ENCODE measurements at regions not wholly inside any gene's neighbourhood (a gene's known extent, or its start where the extent isn't known, plus 50 kb on each side); places are given as distances from the start of the nearest gene placed in this dataset.

DNA sequence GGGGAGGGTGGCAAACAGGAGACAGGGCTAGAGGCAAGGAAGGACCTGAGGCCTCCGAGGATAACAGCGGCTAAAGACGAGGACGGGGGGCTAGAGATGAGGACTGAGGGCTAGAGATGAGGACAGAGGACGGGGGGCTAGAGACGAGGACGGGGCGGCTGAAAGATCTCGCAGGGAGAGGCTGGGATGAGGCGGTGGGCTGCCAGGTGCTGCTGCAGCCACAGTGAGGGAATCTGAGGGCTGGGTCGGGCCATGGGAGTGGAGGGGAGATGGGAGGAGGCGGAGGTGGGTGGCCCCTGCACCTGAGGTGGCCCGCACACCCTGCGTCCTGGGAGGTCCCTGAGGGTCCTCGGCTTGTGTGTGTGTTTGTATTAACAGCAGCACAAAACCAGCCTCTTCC is 350.2 kb upstream of the SALL3 start:
- no peak overlapping the region for H3K4me3 ChIP-seq (ENCODE audit: low read depth, low read length)
- DNase-seq (ENCODE audit: low read depth) = no peak
- in situ Hi-C loops (cut with HindIII; ENCODE audit: low sequenced_read_pairs) = no loop called here
- TF ChIP-seq, protein P1, sequence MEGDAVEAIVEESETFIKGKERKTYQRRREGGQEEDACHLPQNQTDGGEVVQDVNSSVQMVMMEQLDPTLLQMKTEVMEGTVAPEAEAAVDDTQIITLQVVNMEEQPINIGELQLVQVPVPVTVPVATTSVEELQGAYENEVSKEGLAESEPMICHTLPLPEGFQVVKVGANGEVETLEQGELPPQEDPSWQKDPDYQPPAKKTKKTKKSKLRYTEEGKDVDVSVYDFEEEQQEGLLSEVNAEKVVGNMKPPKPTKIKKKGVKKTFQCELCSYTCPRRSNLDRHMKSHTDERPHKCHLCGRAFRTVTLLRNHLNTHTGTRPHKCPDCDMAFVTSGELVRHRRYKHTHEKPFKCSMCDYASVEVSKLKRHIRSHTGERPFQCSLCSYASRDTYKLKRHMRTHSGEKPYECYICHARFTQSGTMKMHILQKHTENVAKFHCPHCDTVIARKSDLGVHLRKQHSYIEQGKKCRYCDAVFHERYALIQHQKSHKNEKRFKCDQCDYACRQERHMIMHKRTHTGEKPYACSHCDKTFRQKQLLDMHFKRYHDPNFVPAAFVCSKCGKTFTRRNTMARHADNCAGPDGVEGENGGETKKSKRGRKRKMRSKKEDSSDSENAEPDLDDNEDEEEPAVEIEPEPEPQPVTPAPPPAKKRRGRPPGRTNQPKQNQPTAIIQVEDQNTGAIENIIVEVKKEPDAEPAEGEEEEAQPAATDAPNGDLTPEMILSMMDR (IDR thresholded peaks at IDR 0.05; ENCODE audit: low read depth, low read length, missing control alignments) = no peak

DNA sequence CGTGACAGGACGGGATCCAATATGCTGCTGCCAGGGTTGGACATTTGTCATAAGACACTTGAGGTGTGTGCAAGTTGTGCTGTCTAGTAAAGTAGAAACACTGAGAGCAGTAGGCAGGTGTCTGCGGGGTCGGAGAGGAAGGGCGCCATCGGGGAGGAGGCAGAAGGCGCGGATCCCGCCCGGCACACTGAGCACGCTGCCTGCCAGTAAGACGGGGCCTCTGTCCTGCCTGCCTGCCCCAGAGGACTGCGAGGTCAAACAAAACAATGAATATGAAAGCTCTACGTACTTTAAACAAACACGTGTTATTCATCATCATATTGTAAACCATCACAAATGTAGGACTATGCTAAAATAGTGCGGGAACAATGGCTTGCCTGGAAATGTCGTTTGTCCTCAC is 349.3 kb upstream of the SALL3 start:
- no peak for DNase-seq (ENCODE audit: low read depth)
- H3K4me3 ChIP-seq (ENCODE audit: low read depth, low read length) = no peak overlapping the region
- TF ChIP-seq, protein P1 (IDR thresholded peaks at IDR 0.05; ENCODE audit: low read depth, low read length, missing control alignments) = no peak
- in situ Hi-C loops (cut with HindIII; ENCODE audit: low sequenced_read_pairs) = no loop called here

DNA sequence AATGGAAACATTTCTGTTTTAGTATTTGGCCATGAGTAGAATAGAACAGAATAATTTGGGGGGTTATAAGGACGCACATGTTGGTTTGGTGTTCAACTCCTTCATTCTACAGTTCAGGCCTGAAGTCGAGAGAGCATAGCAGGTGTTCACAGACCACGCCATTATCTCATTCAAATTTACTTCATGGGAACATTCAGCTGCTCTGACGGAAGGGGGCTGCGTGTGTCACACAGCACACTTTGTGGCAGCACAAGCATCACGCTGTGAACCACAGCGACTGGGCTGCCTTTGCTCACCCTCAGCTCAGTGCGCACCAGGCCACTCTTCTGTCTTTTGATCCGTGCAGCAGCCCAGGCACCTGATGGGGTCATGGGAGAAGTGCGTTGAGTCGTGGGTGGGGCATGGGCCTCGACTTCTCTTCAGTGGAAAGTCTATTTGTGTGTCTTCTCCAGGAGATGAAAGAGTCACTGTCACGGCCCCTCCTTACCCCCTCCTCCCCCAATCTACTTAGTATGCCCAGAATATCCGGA is 348.6 kb upstream of the SALL3 start:
- no peak overlapping the region for H3K4me3 ChIP-seq (ENCODE audit: low read depth, low read length)
- in situ Hi-C loops (cut with HindIII; ENCODE audit: low sequenced_read_pairs) = no loop called here
- DNase-seq (ENCODE audit: low read depth) = no peak
- TF ChIP-seq, protein P1 (IDR thresholded peaks at IDR 0.05; ENCODE audit: low read depth, low read length, missing control alignments) = no peak

DNA sequence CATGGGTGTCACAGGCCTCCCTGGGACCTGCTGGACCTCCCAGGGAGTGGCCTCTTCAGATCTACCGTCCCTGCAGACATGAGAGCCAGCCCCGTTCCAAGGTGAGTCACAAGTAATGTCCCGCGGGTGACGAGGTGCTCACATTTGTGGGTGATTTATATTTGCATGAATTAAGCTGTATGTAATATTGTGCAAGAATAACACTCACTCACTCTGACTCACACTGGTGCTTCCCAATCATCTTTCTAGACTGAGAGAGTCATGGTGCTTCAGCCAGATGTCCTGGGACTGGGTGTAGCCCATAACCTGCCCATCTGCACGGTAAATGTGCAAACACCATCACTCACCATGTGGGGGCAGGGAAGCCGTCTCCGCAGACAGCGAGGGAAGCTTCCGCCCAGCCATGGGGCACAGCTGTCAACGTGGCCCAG is 347.5 kb upstream of the SALL3 start:
- DNase-seq (ENCODE audit: low read depth) = no peak
- H3K4me3 ChIP-seq (ENCODE audit: low read depth, low read length) = no peak overlapping the region
- TF ChIP-seq, protein P1 (IDR thresholded peaks at IDR 0.05; ENCODE audit: low read depth, low read length, missing control alignments) = no peak
- in situ Hi-C loops (cut with HindIII; ENCODE audit: low sequenced_read_pairs) = no loop called here

DNA sequence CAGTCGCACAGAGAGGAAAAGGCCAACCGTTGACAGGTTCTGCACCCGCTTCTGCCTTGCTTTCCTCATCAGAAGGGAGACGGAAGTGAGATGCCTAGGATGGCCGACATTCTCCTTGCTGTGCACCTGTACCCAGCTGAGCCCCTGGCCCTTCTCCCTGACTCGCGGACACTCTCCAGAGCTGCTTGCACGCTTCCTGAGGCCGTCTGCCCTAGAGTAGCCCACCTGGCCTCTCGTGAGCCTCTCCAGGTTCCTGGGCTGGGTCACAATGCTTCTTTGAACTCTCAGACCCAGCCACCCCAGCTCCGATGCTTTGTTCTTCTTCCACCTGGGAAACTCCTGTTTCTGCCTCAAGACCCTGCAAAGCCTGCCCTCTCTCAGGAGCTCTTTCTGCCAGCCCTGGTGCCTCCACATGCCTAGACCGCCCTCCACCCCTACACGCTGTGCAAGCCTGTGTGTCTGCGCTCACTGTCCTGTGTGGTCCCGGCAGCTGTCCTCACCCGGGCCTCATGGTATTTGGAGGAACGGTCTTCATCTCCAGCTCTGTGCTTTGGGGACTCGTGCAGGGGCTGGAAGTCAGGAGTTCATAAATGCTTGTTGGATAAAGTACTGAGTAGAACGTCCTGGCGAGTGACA is 345.4 kb upstream of the SALL3 start:
- in situ Hi-C loops (cut with HindIII; ENCODE audit: low sequenced_read_pairs) = no loop called here
- H3K4me3 ChIP-seq (ENCODE audit: low read depth, low read length) = no peak overlapping the region
- TF ChIP-seq, protein P1 (IDR thresholded peaks at IDR 0.05; ENCODE audit: low read depth, low read length, missing control alignments) = no peak
- DNase-seq (ENCODE audit: low read depth) = no peak

DNA sequence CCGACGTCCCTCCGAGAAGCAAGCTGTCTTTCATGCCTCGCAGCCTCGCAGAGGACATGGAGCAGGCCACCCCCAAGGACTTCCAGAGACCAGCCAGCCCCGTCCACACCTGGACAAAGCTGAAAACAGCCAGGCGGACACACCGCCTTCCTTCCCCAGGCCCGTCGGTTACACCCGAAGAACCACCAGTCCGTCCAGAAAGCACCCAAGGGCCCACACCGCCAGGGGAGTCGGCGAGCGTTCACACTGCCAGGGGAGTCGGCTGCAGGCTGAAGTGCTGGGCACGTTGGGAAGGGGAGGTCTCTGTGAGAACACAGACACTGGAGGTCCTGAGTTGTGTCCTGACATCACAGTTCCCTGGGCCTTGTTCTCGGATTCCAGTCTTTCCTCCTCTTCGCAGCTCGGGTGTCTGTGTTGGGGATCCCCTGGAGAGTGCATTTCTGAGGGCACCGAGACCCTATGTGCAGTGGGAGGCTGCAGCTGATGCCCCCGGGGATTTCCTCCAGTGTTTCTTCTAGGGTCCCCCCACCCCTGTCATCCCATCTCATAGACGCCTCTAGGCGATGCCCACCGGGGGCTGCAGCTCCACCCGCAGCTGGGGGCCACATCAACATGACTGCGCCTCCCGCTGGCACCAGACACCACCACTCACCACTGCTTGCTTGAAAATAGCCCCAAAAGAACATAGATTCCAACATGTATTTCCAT is 344.4 kb upstream of the SALL3 start:
- in situ Hi-C loops (cut with HindIII; ENCODE audit: low sequenced_read_pairs) = no loop called here
- DNase-seq (ENCODE audit: low read depth) = no peak
- TF ChIP-seq, protein P1 (IDR thresholded peaks at IDR 0.05; ENCODE audit: low read depth, low read length, missing control alignments) = no peak
- no peak overlapping the region for H3K4me3 ChIP-seq (ENCODE audit: low read depth, low read length)

Data from astrocyte of the cerebellum (primary cell).